HG03175 (cell line): ENCODE measurements at regions not wholly inside any gene's neighbourhood (a gene's known extent, or its start where the extent isn't known, plus 50 kb on each side); places are given as distances from the start of the nearest gene placed in this dataset.
A peak's percentile ranks its signal among the peaks of the same experiment; 100 is the strongest.

Experiments
- ATAC-seq: cut with Tn5 transposase; IDR thresholded peaks from one replicate; pipeline ENCODE4 v1.9.1; 2021; ENCODE audit warnings: mild to moderate bottlenecking, moderate library complexity; ENCODE audit not compliant: unreplicated experiment

DNA sequence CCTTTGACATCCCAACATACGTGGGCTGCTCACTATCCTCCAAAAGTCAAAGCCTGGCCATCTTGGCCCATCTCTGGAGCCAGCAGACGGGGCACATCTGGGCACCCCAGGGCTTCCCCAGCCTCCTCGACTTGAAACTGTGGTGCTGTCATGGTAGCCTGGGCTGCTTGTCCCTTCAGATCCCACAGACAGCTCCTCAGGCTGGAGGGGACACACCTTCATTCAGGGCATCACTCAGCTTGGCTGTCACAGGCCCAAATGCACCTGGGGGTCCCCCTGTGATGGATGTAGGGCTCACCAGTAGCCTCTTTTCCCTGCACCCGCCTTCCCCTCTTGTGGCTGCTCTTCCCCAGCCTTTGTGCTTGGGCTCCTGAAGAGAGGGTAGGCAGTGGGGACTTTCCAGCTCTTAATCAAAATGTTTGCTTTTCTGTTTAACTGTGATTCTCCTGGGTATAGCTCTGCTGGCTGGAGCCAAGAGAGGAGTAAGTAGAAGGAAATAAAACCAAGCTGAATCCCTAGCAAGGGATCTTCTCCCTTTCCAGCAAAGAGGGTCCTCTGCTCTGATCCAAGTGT is 92.3 kb downstream of the GYPC start:
- ATAC-seq, result no peak

GRCh38 chr2:126748929-126749518 is 93.1 kb downstream of the GYPC start:
- no peak for ATAC-seq

- ATAC-seq, result peak; percentile 52
These were observed 93.6 kb downstream of the GYPC start for GRCh38 chr2:126749537-126749936.

DNA sequence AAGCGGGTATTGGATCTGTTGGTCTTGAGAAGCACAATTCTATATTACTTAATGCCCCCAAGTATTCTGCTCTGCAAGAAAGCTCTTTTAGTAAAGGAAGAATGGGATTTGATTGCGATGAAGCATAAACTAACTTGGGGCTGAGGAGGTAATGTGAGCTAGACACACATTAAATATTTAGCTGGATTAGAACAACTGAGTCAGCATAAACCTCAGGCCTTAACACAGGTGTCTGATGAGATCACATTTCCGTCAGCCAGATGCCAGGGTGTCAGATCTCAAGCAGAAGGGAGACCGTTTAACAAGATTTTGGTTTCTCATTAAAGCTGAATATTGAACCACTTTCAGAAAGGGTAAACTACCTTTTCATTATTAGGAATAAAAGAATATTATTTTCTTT is 94.5 kb downstream of the GYPC start:
- ATAC-seq, result no peak

DNA sequence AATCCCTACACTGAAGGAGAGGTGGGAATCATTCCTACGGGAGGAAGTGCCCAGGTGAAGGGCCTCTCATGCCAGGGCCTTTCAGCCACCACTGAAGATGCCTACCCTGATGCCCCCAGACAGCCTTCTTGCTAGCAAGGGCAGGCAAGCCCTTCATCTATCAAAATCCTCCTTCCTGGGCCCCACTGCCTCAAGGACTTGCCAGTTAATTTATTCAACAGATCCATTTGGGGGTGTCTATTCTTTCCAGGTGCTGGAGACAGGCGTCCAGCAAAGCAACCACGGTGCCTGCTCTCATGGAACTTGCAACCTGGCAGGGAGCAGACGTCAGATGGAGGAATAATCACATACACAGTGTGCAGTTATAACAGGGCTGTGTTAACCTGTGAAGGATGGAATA is 95.5 kb downstream of the GYPC start:
- ATAC-seq, result no peak

GRCh38 chr2:126752876-126753275 is 96.9 kb downstream of the GYPC start:
- ATAC-seq, result no peak

GRCh38 chr2:126753501-126754212 is 97.7 kb downstream of the GYPC start:
- no peak for ATAC-seq

DNA sequence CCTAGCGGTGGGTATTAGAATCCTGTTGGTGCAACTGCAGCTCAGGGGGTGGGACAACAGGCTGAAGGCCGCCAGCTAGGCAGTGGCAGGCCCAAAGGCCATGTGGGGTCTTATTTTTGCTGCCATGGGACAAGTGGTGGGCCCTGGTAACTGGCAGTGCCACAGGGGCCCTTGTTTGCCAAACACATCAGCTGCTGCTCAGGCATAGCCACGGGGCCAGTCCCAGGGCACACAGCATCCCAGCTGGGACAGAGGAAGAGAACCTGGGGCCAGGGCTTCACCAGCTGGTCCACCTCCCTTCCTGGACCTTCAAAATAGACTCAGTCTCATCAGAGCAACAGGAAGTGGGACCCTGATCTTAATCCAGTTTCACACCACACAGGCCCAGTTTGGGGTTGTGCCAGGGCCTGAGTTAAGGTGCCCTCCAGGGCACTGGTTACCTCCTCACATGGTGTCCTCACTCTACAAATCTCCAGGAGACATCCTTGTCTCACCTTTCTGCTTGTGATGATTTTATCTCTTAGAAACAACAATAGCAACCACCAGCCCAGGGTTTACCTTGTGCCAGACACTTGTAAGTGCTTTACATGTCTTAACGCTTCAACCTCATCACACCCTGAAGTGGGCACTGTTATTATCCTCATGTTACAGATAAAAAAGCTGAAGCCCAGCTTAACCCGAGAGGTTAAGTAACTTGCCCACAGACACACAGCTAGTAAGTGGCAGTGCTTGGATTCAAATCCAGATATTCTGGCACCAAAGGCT is 98.5 kb downstream of the GYPC start:
- ATAC-seq, result no peak

GRCh38 chr2:126756125-126756524 is 100.2 kb downstream of the GYPC start:
- ATAC-seq, result no peak

GRCh38 chr2:126761256-126761980 is 105.5 kb downstream of the GYPC start:
- ATAC-seq, result no peak

GRCh38 chr2:126761981-126762878 is 106.3 kb downstream of the GYPC start:
- ATAC-seq, result no peak

GRCh38 chr2:126764686-126765265 is 108.8 kb downstream of the GYPC start:
- no peak for ATAC-seq

DNA sequence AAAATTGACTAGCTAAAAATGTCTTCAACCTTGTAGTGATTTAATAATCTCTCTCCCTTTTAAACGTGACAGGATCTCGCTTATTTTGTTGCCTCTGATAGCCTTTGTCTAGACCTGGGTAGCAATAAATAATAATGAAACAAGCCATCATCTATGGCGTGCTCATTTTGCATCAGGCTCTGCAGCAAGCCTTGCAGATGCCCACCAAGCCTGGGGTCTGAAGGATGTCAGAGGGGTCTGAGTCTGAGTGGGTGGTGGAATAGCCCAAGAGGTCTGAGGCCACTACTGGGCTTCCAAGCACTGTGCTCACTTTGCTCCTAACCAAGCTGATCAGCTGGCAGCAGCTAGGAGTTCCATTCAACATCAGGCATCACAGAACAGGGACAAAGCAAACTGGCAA is 109.4 kb downstream of the GYPC start:
- ATAC-seq, result no peak

DNA sequence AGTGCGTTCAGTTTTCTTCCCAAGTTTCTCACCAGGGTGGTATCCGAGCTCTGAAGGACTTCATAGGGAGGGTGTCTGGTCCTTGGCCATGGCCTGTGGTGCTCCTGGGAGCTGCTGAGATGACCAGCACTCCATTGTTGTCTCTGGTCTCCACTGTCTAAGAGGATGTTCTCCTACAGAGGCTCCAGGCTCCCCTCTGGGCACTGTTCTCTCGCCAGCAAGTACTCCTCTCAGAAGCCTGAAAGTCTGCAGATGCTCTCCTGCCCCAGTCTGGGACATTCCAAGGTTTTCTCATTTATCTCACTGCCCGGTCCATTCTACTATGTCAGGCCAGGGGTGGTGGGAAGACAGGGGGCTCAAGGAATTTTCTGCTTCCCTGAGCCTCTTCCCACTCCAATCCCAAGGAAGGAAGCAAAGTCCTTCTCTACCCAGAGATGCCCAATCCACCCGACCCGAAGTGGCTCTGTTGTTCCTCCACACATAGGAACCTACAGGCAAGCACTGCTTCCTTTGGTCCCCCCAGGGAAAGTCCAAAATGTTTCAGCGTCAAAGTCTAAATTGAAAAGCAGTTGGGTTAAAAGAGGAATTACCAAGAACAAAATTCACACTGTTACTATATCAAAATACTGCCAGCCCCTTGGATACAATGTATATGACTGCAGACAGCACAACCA is 110.5 kb downstream of the GYPC start:
- no peak for ATAC-seq

DNA sequence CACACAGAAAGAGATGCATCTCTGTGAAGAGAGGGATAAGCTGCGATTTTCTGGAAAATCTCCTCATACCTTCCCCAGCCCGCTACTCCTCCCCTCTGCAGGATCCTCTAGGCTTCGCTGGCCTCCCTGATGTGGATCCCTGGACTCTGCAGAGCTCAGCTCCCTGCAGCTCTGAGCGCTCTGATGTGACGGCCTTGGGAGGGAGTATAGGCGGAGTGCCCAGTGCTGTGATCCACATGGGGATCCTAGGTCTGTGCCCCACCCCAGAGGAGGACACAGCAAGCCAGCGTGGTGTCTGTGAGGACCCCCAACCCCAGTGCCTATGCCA is 111.0 kb downstream of the GYPC start:
- ATAC-seq, result no peak

- ATAC-seq, result no peak
These were observed 113.2 kb downstream of the GYPC start for GRCh38 chr2:126769118-126769517.

DNA sequence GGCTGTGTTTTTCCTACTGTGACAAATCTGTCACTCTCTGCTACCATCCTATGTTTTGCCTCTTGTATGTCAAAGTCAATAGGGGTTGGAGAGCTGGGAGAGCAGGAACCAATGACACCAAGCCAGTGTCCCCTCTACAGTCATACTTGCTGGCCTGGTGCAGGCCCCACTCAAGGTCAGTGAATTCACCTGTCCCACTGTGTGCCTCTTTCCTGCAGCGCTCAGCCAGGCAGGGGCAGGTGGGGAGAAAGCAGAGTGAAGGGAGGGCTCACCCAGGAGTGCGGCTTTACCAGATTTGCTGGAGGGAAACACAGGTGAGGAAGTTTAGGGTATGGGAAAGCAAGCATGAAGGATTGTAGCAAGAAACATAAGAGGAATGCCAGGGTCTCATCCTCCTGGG is 114.5 kb downstream of the GYPC start:
- no peak for ATAC-seq

DNA sequence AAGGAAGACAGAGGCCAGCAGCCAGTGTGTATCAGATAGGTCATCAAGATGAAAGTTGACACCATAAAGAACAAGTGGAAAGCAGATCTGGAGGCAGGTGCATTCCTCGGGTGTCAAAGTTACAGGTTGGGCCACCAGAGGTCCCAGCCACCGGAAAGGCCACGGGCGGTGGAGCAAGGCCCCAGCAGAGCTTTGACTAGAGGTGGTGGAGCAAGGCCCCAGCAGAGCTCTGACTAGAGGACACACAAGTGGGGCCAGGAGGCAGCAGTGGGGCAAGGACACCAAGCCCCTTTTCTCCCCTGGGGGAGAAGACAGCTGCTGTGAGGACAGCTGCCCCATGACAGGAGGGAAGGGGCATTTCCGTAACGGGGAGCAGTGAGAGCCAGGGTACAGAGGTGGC is 115.1 kb downstream of the GYPC start:
- ATAC-seq, result no peak

DNA sequence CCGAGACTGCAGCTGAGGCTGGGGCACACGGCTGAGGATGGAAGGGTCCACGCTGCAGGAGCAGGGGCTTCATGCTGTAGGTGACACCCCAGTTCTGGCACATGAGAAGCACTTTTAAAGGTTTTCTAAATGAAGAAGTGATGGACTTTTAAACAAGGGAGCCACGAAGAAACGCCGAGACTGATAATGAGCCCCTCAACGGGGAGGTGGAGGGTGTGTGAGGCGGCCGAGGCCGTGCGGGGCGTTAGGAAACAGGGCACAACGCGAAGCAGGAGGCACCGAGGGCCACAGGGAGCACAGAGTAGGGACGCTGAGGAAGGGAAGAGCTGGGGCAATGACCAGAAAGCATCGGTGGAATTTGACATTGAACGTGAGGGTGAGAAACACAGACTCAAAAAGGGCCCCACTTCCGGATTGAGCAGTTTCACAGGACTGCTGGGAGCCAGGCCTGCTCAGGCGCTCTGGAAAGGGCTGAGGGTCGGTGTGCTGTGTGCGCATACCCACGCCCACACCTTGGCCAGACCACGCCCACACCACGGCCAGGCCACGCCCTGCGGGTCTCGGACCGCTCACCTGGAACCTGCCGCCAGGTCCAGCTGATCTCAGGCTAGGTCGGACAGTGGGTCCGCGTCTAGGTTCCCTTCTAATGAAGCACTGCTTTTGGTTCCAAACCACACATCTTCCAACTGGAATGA is 115.7 kb downstream of the GYPC start:
- no peak for ATAC-seq
